ENCODE measurements at regions not wholly inside any gene's neighbourhood (a gene's known extent, or its start where the extent isn't known, plus 50 kb on each side); places are given as distances from the start of the nearest gene placed in this dataset.

GRCh38 chr6:126603410-126603809 lies 263.5 kb downstream of the CENPW start:
- no peak for DNase-seq (ENCODE audit: low read depth, low spot score)

- DNase-seq (ENCODE audit: low read depth, low spot score), result no peak
Observed at GRCh38 chr6:126605089-126605488, 265.2 kb downstream of the CENPW start.

- DNase-seq (ENCODE audit: low read depth, low spot score), result no peak
Observed at GRCh38 chr6:126607289-126607688, 267.4 kb downstream of the CENPW start.

- no peak for DNase-seq (ENCODE audit: low read depth, low spot score)
Observed at GRCh38 chr6:126608681-126609080, 268.8 kb downstream of the CENPW start.

GRCh38 chr6:126614642-126615504 lies 275.0 kb downstream of the CENPW start:
- no peak for DNase-seq (ENCODE audit: low read depth, low spot score)

- no peak for DNase-seq (ENCODE audit: low read depth, low spot score)
Observed at GRCh38 chr6:126616866-126617265, 277.0 kb downstream of the CENPW start.

- DNase-seq (ENCODE audit: low read depth, low spot score), result no peak
Observed at GRCh38 chr6:126618639-126619343, 278.9 kb downstream of the CENPW start.

GRCh38 chr6:126620719-126621118 lies 280.8 kb downstream of the CENPW start:
- no peak for DNase-seq (ENCODE audit: low read depth, low spot score)

GRCh38 chr6:126625019-126625418 lies 285.1 kb downstream of the CENPW start:
- no peak for DNase-seq (ENCODE audit: low read depth, low spot score)

- DNase-seq (ENCODE audit: low read depth, low spot score), result no peak
Observed at GRCh38 chr6:126628125-126628524, 288.2 kb downstream of the CENPW start.

- DNase-seq (ENCODE audit: low read depth, low spot score), result no peak
Observed at GRCh38 chr6:126631363-126631762, 291.4 kb downstream of the CENPW start.

GRCh38 chr6:126632271-126632670 lies 292.4 kb downstream of the CENPW start:
- DNase-seq (ENCODE audit: low read depth, low spot score), result no peak

- DNase-seq (ENCODE audit: low read depth, low spot score), result no peak
Observed at GRCh38 chr6:126633373-126633772, 293.5 kb downstream of the CENPW start.

- DNase-seq (ENCODE audit: low read depth, low spot score), result no peak
Observed at GRCh38 chr6:126640356-126640755, 300.4 kb downstream of the CENPW start.

- DNase-seq (ENCODE audit: low read depth, low spot score), result no peak
Observed at GRCh38 chr6:126640921-126641320, 301.0 kb downstream of the CENPW start.

- no peak for DNase-seq (ENCODE audit: low read depth, low spot score)
Observed at GRCh38 chr6:126641641-126642040, 301.7 kb downstream of the CENPW start.

GRCh38 chr6:126643352-126643751 lies 303.4 kb downstream of the CENPW start:
- DNase-seq (ENCODE audit: low read depth, low spot score), result no peak

- DNase-seq (ENCODE audit: low read depth, low spot score), result no peak
Observed at GRCh38 chr6:126650931-126651330, 311.0 kb downstream of the CENPW start.

- peak; percentile 5 for DNase-seq (ENCODE audit: low read depth, low spot score)
Observed at GRCh38 chr6:126657561-126658175, 317.8 kb downstream of the CENPW start.

GRCh38 chr6:126660376-126660775 lies 320.5 kb downstream of the CENPW start:
- no peak for DNase-seq (ENCODE audit: low read depth, low spot score)

GRCh38 chr6:126661646-126662045 lies 321.7 kb downstream of the CENPW start:
- DNase-seq (ENCODE audit: low read depth, low spot score), result no peak

GRCh38 chr6:126662966-126663365 lies 323.1 kb downstream of the CENPW start:
- no peak for DNase-seq (ENCODE audit: low read depth, low spot score)

GRCh38 chr6:126664271-126664670 lies 324.4 kb downstream of the CENPW start:
- no peak for DNase-seq (ENCODE audit: low read depth, low spot score)
